ENCODE measurements at regions not wholly inside any gene's neighbourhood (a gene's known extent, or its start where the extent isn't known, plus 50 kb on each side); places are given as distances from the start of the nearest gene placed in this dataset.
"Not testable (repeated sequence)": the region's sequence is repeated elsewhere in the genome, so short reads cannot be mapped to it uniquely, and the experiment has no call there.

DNA sequence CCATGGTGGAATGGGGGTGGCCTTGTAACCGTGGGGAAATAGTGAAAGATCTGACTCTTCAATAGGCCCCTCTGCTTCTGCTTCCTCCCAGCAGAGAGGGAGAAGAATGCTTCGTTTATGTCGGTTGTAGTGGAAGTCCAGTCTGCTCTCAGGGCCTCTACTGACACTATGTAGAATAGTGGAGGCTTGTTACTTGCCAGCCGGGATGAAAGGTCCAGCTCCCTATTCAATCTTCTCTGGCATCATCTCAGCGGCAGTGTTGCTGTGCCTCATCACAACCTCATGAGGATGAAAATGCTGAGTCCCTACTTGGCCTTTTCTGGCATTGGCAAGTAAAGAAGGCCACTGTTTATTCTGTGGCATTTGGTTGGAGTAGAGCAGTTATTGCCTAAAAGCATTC is 820.9 kb upstream of the TENM4 start:
- H2BK20ac ChIP-seq (ENCODE audit: low read depth, low read length, poor library complexity, severe bottlenecking): no peak overlapping the region
- H3K9ac ChIP-seq (ENCODE audit: extremely low read depth, insufficient read length, low read length): no peak overlapping the region
- no peak overlapping the region for H2AK5ac ChIP-seq (ENCODE audit: insufficient read length, low read length)
- H3K4me1 ChIP-seq (ENCODE audit: insufficient read depth, low read length): no peaks in the 10 kb centered on the region
- H3K27me3 ChIP-seq (ENCODE audit: insufficient read depth, low read length): no peaks in the 10 kb centered on the region
- H3K18ac ChIP-seq (ENCODE audit: insufficient read length, low read depth, low read length): no peak overlapping the region
- DNase-seq: no peak
- no peak overlapping the region for H3K4me2 ChIP-seq (ENCODE audit: insufficient read depth, insufficient read length, low read length)
- Mint-ChIP-seq H3K9me3 (no peaks in the 10 kb centered on the region), H3K4me1 (peaks cover 0 to 4% of the 10 kb centered on the region in 2 experiments; a peak in 1 of 4 replicates), H3K27ac (no peak overlapping the region), H3K4me3 (no peak overlapping the region), H3K27me3 (ENCODE audit: low read depth) (no peaks in the 10 kb centered on the region), H3K36me3 (ENCODE audit: insufficient read depth in 1 of 3, low read depth in 3 of 3) (no peaks in the 10 kb centered on the region)
- WGBS (ENCODE audit: extremely low coverage, insufficient read length, low lambda C conversion rate): no CpG with 5 or more reads among the region's 5 CpGs
- H3K27ac ChIP-seq (ENCODE audit: insufficient read length, low read depth, low read length): no peak overlapping the region
- no peak overlapping the region for H3K4ac ChIP-seq (ENCODE audit: low read depth, low read length)
- H2BK120ac ChIP-seq (ENCODE audit: low read depth, low read length, poor library complexity, severe bottlenecking): no peak overlapping the region
- no peaks in the 10 kb centered on the region for H3K79me1 ChIP-seq (ENCODE audit: insufficient read depth, low read depth, low read length, poor library complexity, severe bottlenecking)
- no peak overlapping the region for H2BK15ac ChIP-seq (ENCODE audit: low read depth, low read length)
- H3K23ac ChIP-seq (ENCODE audit: insufficient read length, low read depth, low read length): no peak overlapping the region
- no peak overlapping the region for H4K91ac ChIP-seq (ENCODE audit: insufficient read length, low read depth, low read length)
- H4K8ac ChIP-seq (replicated peaks; ENCODE audit: insufficient read length, low read depth, low read length): no peak overlapping the region
- H3T11ph ChIP-seq (ENCODE audit: low read length): no peak overlapping the region
- no peak overlapping the region for H3K56ac ChIP-seq (ENCODE audit: insufficient read length, low read depth, low read length)
- no peak overlapping the region for H2BK12ac ChIP-seq (ENCODE audit: insufficient read length, low read depth, low read length)
- TF ChIP-seq CTCF (conservative IDR thresholded peaks at IDR 0.05): no peak
- H4K20me1 ChIP-seq (ENCODE audit: control insufficient read depth, insufficient read depth, insufficient read length): no peaks in the 10 kb centered on the region
- no peaks in the 10 kb centered on the region for H3K79me2 ChIP-seq (ENCODE audit: insufficient read depth, low read length)
- no peak overlapping the region for H2BK5ac ChIP-seq (ENCODE audit: insufficient read length, low read length)
- H4K5ac ChIP-seq (ENCODE audit: insufficient read length, low read depth, low read length): no peak overlapping the region
- H3K9me3 ChIP-seq (ENCODE audit: control insufficient read depth, low read depth, low read length): no peaks in the 10 kb centered on the region
- no peak overlapping the region for H2AFZ ChIP-seq (ENCODE audit: low read length)
- H3K23me2 ChIP-seq (ENCODE audit: insufficient read length, low read depth, low read length, poor library complexity, severe bottlenecking): no peaks in the 10 kb centered on the region
- no peak overlapping the region for H3K14ac ChIP-seq (ENCODE audit: insufficient read depth, low read length)

GRCh38 chr11:80257319-80258015 is 816.6 kb upstream of the TENM4 start:
- H3K79me1 ChIP-seq (ENCODE audit: insufficient read depth, low read depth, low read length, poor library complexity, severe bottlenecking); H3K4me2 ChIP-seq (ENCODE audit: insufficient read depth, insufficient read length, low read length); H4K8ac ChIP-seq (replicated peaks; ENCODE audit: insufficient read length, low read depth, low read length); H3K27me3 ChIP-seq (ENCODE audit: insufficient read depth, low read length); H3K9ac ChIP-seq (ENCODE audit: extremely low read depth, insufficient read length, low read length); H3K27me3 Mint-ChIP-seq (ENCODE audit: low read depth); H3K79me2 ChIP-seq (ENCODE audit: insufficient read depth, low read length); H3K14ac ChIP-seq (ENCODE audit: insufficient read depth, low read length); H2BK20ac ChIP-seq (ENCODE audit: low read depth, low read length, poor library complexity, severe bottlenecking); H3K9me3 Mint-ChIP-seq; H3T11ph ChIP-seq (ENCODE audit: low read length); H2AFZ ChIP-seq (ENCODE audit: low read length); H3K9me3 ChIP-seq (ENCODE audit: control insufficient read depth, low read depth, low read length); DNase-seq; H3K27ac ChIP-seq (ENCODE audit: insufficient read length, low read depth, low read length); H3K18ac ChIP-seq (ENCODE audit: insufficient read length, low read depth, low read length); H2AK5ac ChIP-seq (ENCODE audit: insufficient read length, low read length); H3K4ac ChIP-seq (ENCODE audit: low read depth, low read length); H2BK12ac ChIP-seq (ENCODE audit: insufficient read length, low read depth, low read length); H4K20me1 ChIP-seq (ENCODE audit: control insufficient read depth, insufficient read depth, insufficient read length); H2BK5ac ChIP-seq (ENCODE audit: insufficient read length, low read length); H2BK120ac ChIP-seq (ENCODE audit: low read depth, low read length, poor library complexity, severe bottlenecking); H3K56ac ChIP-seq (ENCODE audit: insufficient read length, low read depth, low read length); H3K4me3 Mint-ChIP-seq; H4K91ac ChIP-seq (ENCODE audit: insufficient read length, low read depth, low read length); H3K27ac Mint-ChIP-seq; H3K23ac ChIP-seq (ENCODE audit: insufficient read length, low read depth, low read length); H3K4me1 Mint-ChIP-seq; H3K4me1 ChIP-seq (ENCODE audit: insufficient read depth, low read length); H4K5ac ChIP-seq (ENCODE audit: insufficient read length, low read depth, low read length); H2BK15ac ChIP-seq (ENCODE audit: low read depth, low read length); H3K36me3 Mint-ChIP-seq (ENCODE audit: insufficient read depth in 1 of 3, low read depth in 3 of 3); H3K23me2 ChIP-seq (ENCODE audit: insufficient read length, low read depth, low read length, poor library complexity, severe bottlenecking): not testable (repeated sequence)
- no CpG with 5 or more reads among the region's 45 CpGs for WGBS (ENCODE audit: extremely low coverage, insufficient read length, low lambda C conversion rate)

All from H9 (cell line).